Spleen (tissue), 7 donors: ENCODE measurements at regions not wholly inside any gene's neighbourhood (a gene's known extent, or its start where the extent isn't known, plus 50 kb on each side); places are given as distances from the start of the nearest gene placed in this dataset.

Source experiments
- CTCF ChIP-seq, 11 experiments: fragments of 200-600 bp in 7 of 11; fragments of 450-650 bp in 4 of 11; sonication (generic) in 4 of 11; IDR thresholded peaks in 8 of 11; conservative IDR thresholded peaks in 3 of 11; 1 replicate in 7 of 11; 2 replicates in 4 of 11; pipeline versions ENCODE4 v1.4.0 to v1.8.0; 2016 to 2021; ENCODE audit warnings: antibody characterized with exemption in 11 of 11, inconsistent platforms in 4 of 11, mild to moderate bottlenecking in 1 of 11
- POLR2A ChIP-seq, 3 donors: fragments of 450-650 bp; IDR thresholded peaks; one replicate each; pipeline ENCODE4 v1.5.1; 2017; ENCODE audit warnings: antibody characterized with exemption in 3 of 3, mild to moderate bottlenecking in 1 of 3
- POLR2AphosphoS5 ChIP-seq, 3 donors: sonication (generic); formaldehyde crosslinking; IDR thresholded peaks; one replicate each; pipeline ENCODE4 v1.5.1; 2017; ENCODE audit warnings: antibody characterized with exemption in 3 of 3
- donor health status: DM: no; HTN: no; CAD: no; lungs with moderate emphysema.
- donor health status: DM: no; HTN: no; CAD: no.
- donor health status: DM: no; HTN: no; CAD: no.

- TF ChIP-seq CTCF (IDR thresholded peaks at IDR 0.05 in 8 of 11, conservative IDR thresholded peaks at IDR 0.05 in 3 of 11) (no peak), POLR2AphosphoS5 (IDR thresholded peaks at IDR 0.05) (no peak), POLR2A (IDR thresholded peaks at IDR 0.05) (no peak)
These were observed 181.1 kb upstream of the C16orf82 start for GRCh38 chr16:26885674-26886073.
